Hematopoietic multipotent progenitor cell (in vitro differentiated cells): ENCODE measurements at regions not wholly inside any gene's neighbourhood (a gene's known extent, or its start where the extent isn't known, plus 50 kb on each side); places are given as distances from the start of the nearest gene placed in this dataset.
A peak's percentile ranks its signal among the peaks of the same experiment; 100 is the strongest.

Experiments
- DNase-seq, 3 donors: peaks; one replicate each; pipeline ENCODE4 v3.0.0-alpha.2; 2011 to 2015; ENCODE audit warnings: low read depth in 2 of 3, low spot score in 2 of 3

DNA sequence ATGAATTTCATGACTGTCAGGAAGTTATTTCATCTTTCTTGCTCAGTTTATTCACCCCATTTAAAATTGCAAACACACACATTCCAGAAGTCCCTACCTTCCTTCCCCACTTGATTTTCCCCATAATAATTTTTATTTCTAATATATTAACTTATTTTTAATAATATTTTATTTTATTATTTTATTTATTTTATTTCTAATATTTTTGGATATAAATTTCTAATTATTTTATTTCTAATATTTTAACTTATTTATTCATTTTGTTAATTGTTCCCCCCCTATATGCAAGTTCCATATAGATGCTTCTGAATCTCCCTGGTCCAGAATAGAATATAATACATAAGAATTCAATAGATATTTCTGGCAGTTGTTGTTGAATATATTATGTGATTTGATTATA, 293.7 kb upstream of the CPEB2 start:
- DNase-seq, result no peak

DNA sequence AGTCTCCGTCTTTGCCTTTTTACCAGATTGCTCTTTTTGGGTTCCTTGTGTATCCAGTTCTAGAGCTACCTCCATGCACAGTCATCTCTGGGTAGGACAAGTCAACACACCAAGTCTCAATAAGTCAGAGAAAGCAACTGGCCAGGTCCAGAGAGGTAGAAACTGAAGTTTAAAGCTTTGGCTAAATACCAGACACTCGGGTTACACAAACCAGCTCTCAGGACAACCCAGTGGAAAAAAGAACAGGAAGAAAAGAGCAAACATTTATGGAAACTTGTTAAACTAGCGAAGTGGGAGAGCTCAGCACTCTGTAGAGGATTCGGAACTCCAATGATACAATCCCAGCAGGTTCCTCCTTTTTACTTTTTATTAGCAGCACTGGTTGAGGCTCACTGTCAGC, 291.0 kb upstream of the CPEB2 start:
- no peak for DNase-seq

DNA sequence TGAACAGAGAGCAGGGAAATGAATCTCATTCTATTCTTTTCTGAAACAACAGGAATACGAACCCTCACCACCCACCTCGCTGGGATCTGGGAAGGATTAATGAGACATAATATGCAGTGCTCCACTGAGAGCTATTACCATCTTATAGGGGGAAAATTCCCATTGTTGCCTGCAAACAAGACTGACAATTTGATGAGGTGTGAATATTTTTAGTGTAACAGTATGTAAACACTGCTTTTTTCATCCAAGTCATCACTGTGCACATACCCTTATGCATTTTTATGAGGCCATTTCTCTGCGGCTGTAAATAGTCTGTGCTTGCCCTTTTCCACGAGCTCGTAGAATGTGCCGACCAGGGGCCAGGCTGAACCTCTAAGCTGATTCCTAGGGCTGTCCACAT, 285.6 kb upstream of the CPEB2 start:
- no peak for DNase-seq

DNA sequence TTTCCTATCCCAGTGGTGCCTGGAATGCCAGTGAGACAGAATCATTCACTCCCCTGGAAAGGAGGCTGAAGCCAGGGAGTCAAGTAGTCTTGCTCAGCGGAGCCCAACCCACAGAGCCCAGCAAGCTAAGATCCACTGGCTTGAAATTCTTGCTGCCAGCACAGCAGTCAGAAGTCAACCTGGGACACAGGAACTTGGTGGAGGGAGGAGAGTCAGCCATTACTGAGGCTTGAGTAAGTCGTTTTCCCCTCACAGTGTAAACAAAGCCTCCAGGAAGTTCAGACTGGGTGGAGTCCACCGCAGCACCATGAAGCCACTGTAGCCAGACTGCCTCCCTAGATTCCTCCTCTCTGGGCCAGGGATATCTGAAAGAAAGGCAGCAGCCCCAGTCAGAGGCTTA, 283.2 kb upstream of the CPEB2 start:
- DNase-seq, result no peak

DNA sequence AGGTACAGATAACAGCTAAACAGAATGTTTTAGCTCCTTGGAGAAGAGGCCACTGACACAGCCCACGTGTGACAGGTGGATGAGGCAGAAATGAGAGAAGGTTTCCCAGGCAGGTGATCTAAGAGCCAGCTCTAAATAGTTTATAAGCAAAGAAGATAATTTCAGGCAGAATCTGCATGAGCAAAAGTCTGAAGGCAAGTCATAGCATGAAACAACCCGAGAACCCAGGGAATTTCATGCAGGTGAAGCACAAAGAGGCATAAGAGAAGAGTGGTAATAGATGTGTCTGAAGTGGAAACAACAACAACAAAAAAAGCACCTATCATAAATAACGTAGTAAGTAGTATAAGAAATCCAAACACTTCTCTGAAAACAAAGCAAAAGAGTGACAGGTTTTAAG, 275.8 kb upstream of the CPEB2 start:
- DNase-seq, result no peak

DNA sequence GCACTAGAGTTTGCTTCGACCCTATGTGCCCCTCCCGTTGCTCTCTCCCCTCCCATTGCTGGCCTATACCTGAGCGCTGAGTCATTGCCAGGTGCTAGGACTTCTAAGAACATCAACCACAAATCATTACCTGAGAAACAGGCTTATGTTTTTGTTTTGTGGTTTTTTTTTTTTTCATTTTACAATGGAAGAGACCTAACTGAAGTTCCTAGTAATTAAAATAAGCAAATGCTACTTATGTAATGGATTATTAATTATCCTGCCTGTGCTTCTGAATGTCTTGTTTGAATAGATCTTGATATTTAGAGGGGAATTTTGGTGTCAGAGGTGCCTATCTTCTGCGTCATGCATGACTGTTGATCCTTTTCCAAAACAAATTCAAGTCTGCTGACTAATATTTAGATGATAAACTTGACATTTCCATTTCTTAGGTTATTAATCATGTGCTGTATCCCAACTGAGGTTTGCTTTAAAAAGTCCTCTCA, 275.4 kb upstream of the CPEB2 start:
- no peak for DNase-seq

DNA sequence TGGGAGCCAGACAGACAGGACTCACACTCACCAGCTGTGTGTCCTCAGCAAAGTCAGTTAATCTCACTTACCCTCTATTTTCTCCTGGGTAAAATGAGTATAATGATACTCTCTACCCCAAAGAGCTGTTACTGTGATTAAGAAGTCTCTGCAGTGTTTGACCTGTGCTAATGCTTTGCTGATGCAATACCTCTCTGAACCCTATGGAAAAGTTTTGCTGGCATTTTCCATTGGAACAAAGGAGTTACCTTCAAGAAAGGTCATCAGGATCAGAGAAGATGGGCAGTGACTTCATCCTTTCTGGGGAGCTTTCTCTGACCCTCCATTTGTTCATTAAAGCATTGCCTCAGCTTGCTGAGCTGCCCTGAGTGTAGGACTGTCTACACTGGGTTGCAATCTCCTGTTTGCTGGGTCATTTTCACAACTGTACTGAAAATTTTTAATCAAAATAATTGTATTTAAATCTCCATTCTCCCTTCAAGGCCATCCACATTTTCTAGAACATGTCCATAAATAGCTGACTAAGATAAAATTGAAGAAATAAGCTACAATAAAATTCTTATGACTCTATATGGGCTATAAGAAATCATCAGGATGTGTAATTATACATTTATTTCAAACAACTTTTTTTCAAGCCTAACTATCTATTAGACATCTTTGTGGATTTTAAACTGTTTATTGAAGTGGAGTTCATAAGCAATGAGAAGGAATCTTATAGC, 272.8 kb upstream of the CPEB2 start:
- DNase-seq, result no peak

DNA sequence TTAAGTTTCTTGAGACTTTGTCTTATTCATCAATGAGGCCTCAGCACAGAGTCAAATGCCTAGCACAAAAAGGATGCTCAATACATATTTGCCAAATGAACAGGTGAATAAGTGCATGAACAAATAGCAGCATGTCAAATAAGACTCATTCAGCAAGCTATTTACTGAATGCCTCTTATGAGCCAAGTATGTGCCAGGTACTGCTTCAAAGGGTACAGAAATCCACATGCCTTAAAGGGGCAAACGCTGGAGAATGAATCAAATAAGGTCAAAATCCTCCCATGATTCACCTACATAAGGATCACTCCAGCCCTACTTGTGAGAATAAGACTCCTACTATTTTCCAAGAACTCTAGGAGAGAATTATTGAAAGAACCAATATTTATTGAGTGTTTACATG, 260.2 kb upstream of the CPEB2 start:
- DNase-seq, result no peak

DNA sequence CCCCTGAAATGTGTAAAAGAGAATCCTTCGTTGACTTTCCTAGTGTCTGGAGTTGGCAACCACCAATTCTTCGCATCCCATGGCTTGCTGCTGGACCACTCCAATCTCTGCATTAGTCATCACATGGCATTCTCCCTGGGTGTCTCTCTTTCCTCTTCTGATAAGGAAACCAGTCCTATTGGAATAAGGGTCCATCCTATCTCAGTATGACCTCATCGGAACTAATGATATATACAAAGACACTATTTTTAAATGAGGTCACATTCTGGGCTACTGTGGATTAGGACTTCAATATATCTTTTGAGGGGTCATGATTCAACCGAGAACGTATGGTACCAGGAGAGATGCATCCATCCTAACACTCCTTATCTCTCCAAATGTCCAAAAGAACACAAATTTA, 259.1 kb upstream of the CPEB2 start:
- no peak for DNase-seq

DNA sequence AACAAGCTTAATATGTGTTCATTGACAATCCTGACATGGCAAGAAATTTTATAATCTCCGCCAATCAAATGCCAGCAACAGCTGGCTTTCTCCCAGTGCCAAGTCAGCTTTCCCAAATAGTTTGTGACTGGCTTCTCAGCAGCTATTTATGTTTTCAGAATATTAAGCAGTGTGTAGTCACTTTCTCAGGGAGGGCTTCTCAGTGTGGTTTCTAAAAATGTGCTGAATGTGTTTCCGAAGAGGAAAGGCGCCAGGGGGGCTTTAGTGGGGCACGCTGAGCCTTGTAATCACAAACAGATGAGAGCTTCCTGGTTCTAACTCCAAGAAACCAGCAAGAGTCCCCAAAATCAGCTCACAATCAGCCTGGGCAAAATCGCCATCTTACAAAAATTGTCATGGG, 258.7 kb upstream of the CPEB2 start:
- DNase-seq, result peak in 1 of 3 donors; percentile 25

DNA sequence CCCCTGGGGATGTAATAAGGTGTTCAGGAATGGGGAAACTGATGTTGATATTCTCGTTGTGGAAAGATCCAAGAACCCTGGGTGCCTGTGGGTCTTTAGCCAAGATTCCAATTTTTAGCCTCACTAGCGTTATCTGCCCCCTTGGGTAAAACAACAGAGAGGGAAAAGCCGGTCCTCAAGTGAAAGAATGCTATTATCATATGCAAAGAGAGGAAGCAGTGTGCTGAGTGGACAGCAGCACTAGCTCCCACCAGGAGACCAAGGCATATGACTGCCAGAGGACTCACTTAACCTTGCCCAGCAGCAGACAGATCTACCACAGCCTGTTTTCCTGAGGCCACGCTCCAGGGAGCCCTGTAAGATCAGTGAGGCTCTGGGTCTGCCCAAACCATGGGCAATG, 257.9 kb upstream of the CPEB2 start:
- DNase-seq, result no peak

DNA sequence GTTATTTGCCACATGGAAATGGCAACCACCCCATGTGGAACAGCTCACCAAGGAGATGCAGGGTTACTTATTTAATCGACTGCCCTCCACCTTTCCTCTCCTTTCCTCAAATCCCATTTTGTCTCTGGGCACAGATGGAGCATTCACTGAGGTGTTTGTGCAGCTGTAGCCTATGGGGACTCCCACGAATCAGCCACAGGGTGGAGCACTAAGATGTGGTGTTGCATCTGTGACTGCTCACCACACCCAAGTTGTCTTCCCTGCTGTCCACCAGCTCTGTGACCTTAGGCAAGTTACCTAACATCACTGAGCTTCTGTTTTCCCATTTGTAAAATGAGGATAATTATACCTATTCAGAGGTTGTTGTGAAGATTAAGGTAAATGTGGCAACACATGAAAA, 252.4 kb upstream of the CPEB2 start:
- DNase-seq, result peak in 1 of 3 donors; percentile 7

DNA sequence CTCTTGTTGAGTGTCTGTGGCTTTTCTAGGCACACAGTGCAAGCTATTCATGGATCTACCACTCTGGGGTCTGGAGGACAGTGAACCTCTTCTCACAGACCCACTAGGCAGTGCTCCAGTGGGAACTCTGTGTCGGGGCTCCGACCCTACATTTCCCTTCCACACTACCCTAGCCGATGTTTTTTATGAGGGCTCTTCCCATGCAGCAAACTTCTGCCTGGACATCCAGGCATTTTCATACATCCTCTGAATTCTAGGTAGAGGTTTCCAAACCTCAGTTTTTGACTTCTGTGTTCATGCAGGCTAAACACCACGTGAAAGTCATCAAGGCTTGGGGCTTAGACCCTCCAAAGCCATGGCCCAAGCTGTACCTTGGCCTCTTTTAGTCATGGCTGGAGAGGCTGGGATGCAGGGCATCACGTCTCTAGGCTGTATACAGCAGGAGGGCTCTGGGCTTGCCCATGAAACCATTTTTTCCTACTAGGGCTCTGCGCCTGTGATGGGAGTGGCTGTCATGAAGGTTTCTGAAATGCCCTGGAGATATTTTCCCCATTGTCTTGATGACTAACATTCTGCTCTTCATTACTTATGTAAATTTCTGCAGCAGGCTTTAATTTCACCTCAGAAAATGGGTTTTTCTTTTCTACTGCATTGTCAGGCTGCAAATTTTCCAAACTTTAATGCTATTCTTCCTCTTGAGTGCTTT, 249.8 kb upstream of the CPEB2 start:
- no peak for DNase-seq

DNA sequence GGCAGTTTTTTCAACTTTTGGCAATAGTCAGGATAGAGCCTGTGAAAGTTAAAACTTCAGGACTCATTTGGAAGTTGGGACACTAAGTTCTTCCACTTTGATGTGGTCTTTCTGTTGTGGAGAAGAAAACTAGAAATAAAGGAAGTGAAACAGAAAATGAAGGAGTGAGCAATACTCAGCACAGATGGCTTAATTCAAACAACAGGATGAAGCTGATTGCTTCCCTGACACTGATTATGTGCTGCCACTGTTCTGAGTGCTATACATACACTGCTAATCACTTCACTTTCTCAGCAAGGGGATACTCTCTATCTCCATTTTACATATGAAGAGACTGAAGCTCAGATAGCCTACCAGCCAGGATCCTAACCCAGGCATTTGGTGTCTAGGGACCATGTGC, 235.1 kb upstream of the CPEB2 start:
- no peak for DNase-seq

DNA sequence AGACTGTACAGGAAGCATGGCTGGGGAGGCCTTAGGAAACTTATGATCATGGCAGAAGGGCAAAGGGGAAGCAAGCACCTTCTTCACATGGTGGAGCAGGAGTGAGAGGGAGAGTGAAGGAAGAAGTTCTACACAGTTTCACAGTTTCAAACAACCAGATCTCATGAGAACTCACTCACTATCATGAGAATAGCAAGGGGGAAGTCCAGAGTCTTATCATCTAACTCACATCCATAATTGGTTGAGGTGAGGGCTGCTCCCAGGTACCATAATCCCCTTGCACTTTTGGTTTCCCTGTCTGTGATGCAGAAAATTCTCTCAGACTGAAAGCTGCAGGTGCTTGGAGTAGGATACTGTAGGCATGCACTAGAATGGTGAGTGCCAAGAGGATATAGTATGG, 233.8 kb upstream of the CPEB2 start:
- no peak for DNase-seq

DNA sequence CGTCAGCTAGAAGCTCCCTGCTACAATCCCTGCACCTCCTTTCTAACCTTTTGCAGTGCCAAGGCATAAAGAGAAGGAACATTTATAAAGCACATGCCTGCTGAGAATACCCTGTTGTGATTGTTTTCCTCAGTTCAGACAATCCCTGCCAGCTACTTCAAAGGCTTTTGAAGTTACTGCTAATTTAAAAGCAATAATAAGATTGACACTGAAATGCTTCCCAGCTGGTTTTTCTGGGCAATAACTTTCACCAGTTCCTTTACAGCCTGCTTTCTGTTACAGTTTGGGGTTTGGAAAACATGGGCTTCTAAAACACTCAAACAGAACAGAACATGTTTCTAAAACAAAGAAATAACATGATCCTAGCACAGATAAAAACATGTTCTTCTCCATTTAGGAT, 232.3 kb upstream of the CPEB2 start:
- DNase-seq, result no peak

DNA sequence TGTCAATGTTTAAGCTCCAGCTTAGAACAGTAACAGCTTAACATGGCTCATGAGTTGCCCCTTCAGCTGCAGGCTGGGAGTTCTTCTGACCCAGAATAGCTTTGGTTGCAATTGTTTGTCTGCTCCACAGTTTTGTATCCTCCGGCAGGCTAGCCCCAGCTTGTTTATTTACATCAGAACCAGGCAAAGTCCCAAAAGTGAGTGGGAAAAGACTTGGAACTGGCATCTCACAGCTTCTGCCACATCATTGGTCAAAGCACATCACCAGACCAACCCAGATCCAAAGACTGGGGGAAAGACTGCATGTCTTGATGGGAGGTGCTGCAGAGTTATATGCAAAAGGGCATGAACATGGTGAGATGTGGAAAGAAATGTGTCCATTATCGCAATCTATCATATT, 231.2 kb upstream of the CPEB2 start:
- no peak for DNase-seq

DNA sequence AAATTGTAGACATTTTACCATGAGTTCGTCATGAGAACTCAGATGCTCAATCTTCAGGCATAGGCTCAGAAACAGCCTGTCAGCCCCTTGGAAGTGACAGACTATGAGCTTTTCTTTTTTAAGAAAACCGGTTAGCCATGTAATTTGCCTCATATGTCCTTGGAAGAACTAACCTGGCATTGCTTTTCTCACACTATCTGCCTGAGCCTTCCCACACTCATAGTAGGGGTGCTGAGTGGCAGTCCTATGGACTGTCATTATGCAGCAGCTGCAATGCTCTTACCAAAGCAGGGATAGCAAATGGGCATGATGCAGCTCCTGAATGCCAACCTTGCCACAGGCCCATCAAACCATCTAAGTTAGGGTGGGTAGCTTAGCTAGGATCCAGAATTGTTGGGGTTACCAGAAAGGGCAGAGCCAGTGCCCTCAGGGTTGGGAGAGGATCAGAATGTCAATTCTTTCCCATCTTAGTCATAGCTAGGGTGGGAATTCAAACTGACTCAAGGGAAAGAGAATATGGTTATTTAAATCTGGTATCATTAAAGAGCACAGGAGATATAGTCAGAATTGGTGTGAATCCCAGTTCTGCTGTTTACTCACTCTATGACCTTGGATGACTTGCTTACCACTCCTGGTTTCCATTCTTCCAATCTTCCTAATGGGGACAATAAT, 230.6 kb upstream of the CPEB2 start:
- no peak for DNase-seq

DNA sequence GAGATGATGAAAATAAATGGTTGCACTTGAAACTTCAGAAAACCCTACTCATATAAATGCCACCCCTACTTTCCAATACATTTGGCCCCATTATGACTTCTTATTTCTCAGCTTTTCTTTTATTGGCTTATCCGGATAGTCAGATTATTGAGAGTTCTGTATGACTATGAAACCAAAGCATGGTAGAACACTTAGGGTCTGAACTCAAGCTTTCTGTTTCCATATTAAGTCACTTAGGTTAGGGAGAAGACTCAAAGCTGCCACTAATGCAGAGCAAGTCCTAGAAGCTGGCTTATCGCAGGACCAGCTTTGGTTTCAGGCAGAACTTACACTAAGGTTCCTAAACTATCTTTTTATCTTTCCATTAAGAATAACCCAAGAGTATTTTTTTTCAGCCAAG, 229.9 kb upstream of the CPEB2 start:
- DNase-seq, result no peak

DNA sequence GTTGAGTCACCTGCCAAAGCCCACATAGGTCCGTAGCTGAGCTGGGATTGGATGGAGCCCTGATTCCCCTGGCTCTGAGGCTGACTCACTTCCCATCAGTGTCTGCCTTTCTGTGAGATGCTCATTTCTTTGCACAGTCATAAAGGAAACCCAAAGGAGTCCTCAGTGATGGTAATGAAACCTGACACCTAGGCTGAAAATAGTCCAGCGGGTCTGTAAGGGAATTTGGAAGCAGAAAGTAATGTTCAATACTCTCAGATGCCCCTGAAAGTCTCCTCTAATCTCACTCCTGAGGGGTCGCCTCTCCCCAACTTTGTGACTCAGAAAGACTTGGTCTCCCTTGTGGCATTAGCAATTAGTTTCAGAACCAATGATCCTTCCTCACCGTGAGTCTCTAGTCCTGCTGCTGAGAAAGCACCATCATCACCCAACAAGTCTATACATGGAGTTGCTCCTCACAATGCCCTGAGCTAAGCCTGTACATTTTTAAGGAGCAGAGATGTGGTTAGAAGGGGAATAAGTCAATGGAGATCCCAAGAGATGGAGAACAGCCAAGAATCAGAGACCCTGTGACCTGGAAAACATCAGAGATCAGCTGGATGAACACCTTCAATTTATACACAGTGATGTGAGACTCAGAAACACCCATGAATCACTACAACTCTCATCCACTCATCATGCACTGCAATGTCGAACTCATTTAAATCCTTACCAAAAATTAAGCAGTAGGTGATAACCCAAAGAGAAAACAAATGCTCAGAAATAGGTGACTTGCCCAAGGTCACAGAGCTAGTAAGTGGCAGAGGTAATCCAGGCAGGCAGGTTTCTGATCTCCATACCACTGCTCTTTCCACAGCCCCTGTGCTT, 219.0 kb upstream of the CPEB2 start:
- no peak for DNase-seq

DNA sequence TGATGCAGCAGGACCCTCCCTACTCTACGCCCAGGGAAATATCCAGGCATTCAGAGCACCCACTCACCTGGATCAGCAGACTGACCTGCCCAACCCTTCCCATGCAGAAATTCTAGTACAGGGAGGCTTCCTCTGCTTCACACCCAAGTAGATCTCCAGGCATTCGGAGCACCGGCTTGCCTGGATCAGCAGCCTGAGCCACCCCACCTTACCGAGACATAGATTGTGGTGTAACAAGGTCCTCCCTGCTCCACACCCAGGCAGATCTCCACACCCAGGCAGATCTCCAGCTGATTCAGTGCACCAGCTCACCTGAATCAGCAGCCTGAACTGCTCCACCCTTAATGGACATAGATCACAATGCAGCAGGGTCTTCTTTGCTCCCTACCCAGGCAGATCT, 215.1 kb upstream of the CPEB2 start:
- DNase-seq, result no peak
